Posterior cingulate gyrus (tissue), 11 donors: ENCODE measurements at regions not wholly inside any gene's neighbourhood (a gene's known extent, or its start where the extent isn't known, plus 50 kb on each side); places are given as distances from the start of the nearest gene placed in this dataset.
"Not testable (repeated sequence)": the region's sequence is repeated elsewhere in the genome, so short reads cannot be mapped to it uniquely, and the experiment has no call there.

ENCODE experiments used
- DNase-seq, 10 donors: peaks; one replicate each; pipeline versions ENCODE4 v3.0.0 to v3.0.0-alpha.2; 2020 to 2021; ENCODE audit warnings: mixed read lengths in 3 of 10
- intact Hi-C: fragments of 100-400 bp; cut with DNase I; formaldehyde crosslinking; loops from one replicate; pipeline ENCODE4 v1.15.1; 2023

GRCh38 chr5:33120671-33121070 is 320.1 kb upstream of the TARS1 start:
- DNase-seq: no peak
- intact Hi-C loops: no loop called here

DNA sequence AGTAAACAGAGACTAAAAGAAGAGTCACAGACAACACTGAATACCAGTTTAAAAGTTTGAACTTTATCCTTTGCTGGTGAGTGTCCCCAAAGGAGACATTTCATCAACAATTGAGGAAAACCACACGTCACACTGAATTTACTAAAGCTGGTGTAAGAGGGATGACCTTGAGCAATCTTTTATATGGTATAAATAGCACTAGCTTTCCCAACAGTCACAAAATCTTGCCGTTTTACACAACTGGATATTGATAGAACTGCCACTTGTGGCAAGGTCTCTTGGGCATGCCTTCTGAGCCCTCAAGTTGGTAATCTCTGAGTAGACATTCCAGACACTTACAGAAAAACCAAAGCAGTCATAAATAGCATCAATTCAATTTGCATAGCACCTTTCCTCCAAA is 311.5 kb upstream of the TARS1 start:
- DNase-seq: no peak
- intact Hi-C loops: no loop called here

GRCh38 chr5:33136785-33137184 is 304.0 kb upstream of the TARS1 start:
- intact Hi-C loops: no loop called here
- DNase-seq: no peak

GRCh38 chr5:33138145-33138544 is 302.6 kb upstream of the TARS1 start:
- peak in 1 of 10 donors; percentile 55 for DNase-seq
- intact Hi-C loops: not testable (repeated sequence)

DNA sequence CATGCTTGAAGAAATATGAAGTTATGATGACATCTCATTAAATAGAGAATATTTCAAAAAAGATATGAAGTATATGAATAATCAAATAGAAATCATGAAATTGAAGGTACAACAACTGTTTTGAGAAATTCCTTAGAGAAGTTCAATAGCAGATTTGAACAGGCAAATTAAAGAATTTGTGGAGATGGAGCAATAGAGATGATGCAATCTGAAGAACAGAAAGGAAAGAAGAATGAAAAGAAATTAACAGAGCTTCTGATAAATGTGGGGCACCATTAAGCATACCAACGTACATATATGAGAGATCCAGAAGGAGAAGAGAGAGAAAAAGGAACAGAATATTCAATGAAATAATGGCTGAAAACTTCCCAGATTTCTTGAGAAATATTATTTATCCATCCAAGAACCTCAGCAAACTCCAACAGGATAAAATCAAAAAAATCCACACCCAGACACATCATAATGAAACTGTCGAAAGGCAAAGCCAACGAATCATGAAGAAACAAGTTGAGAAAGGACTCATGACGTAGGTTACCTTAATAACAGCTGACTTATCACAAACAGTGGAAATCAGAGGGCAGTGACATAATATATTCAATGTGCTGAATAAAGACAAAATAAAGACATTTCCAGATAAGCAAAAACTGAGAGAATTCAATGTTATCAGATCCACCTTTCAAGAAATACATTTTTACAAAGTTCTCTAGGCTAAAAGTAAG is 297.2 kb upstream of the TARS1 start:
- intact Hi-C loops: no loop called here
- DNase-seq: no peak

DNA sequence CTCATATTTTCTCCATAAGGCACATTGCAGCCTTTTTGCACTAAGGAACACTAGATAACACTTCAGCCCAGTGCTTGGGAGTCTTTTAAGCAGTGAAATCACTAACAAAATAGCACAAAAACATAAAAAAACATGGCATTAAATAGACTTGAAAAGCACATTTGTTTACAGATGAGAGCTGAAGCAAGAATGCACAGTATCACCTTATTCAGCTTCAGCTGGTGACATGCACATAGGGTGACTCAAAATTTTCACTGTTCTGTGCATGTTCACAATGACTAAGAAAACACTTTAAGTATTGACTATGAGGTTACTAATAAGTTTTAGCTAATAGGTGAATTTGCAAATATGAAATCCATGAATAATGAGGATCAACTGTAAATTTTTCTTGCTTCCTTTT is 293.9 kb upstream of the TARS1 start:
- no peak for DNase-seq
- intact Hi-C loops: no loop called here

GRCh38 chr5:33148076-33148513 is 292.7 kb upstream of the TARS1 start:
- intact Hi-C loops: no loop called here
- no peak for DNase-seq

DNA sequence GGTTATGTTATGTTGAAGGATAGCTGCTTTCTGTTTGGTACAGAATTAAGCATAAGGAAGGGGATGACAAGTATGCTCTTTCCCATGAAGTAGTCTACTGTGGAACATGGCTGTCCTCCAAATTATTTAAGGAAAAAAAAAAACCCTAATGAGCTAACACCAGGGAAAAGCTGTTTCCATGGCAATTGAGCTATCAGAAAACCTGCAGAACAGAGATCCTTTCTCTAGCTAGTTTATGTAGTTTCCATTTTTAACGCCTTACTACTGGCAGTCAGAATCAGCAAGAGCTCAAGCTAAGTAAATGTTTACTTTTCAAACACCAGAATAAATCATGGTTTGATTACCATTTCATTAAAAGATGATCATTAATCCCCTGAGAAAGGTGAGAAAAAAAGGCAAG is 287.4 kb upstream of the TARS1 start:
- intact Hi-C loops: no loop called here
- DNase-seq: no peak

- DNase-seq: no peak
- intact Hi-C loops: no loop called here
Measured at GRCh38 chr5:33153831-33154230, 286.9 kb upstream of the TARS1 start.

- no peak for DNase-seq
- intact Hi-C loops: no loop called here
Measured at GRCh38 chr5:33160871-33161270, 279.9 kb upstream of the TARS1 start.

DNA sequence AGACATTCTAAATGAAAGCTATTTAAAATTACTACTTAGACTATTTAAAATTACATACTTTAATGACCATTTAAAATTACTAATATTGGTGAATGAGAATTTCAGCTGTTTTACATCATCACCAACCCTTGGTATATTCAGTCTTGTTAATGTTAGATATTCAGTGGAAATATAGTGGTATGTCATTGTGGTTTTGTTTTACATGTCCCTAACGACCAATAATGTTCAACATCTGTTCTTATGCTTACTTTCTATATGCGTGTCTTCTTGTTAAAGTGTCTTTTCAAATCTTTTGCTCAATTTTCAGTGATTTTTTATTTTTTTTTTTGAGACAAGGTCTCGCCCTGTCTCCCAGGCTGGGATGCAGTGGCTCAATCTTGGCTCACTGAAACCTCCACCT is 279.3 kb upstream of the TARS1 start:
- DNase-seq: no peak
- intact Hi-C loops: no loop called here

- DNase-seq: peak in 2 of 10 donors; percentile 76 to 81
- intact Hi-C loops: no loop called here
Measured at GRCh38 chr5:33162057-33162456, 278.7 kb upstream of the TARS1 start.

DNA sequence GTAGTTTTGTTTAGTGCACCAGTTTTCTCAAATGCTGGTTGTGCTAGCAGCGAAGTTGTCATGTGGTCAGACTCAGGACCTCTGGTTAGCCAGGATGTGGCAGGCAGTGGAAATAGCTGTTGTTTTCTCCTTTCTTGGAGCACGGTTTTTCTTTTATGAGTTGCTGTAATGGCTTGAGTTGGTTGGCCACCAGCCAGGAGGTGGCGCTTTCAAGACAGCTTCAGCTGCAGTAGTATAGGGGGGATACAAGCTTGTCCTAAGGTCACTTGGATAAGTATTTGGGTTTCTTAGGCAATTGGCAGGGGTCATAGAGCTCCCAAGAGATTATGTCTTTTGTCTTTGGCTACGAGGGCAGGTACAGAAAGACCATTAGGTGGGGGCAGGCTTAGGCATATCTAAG is 274.2 kb upstream of the TARS1 start:
- intact Hi-C loops: no loop called here
- DNase-seq: peak in 1 of 10 donors; percentile 35

DNA sequence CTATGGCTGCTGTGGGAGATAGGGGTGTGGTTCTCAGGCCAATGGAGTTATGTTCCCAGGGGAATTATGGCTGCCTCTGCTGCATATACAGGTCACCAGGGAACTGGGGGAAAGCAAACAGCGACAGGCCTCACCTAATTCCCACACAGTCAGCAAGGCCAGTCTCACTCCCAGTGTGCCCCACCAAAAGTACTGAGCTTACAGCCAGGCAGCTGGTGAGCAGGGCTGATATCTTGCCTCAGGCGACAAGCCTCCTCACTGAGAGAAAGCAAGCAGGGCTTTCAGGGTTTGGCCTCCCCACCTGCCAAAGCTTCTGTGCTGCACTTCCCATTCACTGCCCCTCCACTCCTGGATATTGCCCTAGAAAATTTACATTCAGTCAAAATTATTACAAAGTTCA is 273.8 kb upstream of the TARS1 start:
- DNase-seq: peak in 1 of 10 donors; percentile 36

DNA sequence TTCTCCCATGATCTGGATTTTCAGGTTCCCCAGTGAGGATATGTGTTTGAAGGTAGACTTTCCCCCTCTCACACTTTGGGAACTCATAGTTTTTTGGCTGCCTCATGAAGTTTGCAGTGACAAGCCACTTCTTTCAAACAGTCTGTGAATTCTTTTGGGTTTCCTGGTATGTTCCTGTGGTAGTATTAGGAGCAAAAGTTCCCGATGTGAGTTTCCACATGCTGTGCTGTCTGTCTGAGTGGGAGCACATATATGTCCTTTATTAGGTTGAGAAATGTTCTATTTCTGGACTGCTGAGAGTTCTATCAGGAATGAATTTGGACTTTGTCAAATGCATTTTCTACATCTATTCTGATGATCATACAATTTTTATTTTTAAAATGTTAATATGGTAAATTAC is 273.2 kb upstream of the TARS1 start:
- no peak for DNase-seq
- intact Hi-C loops: no loop called here

More for the DNA sequence above, 273.8 kb upstream of the TARS1 start:
- intact Hi-C loops: no loop called here

GRCh38 chr5:33170411-33170810 is 270.4 kb upstream of the TARS1 start:
- intact Hi-C loops: no loop called here
- no peak for DNase-seq

GRCh38 chr5:33174383-33174782 is 266.4 kb upstream of the TARS1 start:
- intact Hi-C loops: no loop called here
- no peak for DNase-seq

GRCh38 chr5:33179301-33179700 is 261.5 kb upstream of the TARS1 start:
- intact Hi-C loops: no loop called here
- no peak for DNase-seq

- intact Hi-C loops: no loop called here
- no peak for DNase-seq
Measured at GRCh38 chr5:33180900-33181299, 259.9 kb upstream of the TARS1 start.

GRCh38 chr5:33182986-33183385 is 257.8 kb upstream of the TARS1 start:
- intact Hi-C loops: no loop called here
- DNase-seq: no peak

- DNase-seq: no peak
- intact Hi-C loops: no loop called here
Measured at GRCh38 chr5:33184367-33184766, 256.4 kb upstream of the TARS1 start.

DNA sequence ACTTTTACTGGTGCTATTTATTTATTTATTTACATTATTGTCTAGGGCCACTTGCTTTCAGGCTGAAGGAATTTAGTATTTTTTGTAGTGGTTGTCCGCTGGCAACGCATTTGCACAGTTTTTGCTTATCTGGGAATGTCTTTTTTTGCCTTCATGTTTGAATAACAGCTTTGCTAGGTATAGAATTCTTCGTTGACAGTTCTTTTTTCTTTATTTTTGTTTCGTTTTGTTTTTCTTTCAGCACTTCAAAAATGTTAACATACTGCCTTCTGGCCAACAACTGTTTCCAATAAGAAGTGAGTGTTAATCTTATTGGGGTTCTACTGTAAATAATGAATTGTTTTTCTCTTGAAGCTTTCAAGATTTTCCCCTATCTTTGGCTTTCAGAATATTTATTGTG is 252.7 kb upstream of the TARS1 start:
- DNase-seq: no peak
- intact Hi-C loops: no loop called here

DNA sequence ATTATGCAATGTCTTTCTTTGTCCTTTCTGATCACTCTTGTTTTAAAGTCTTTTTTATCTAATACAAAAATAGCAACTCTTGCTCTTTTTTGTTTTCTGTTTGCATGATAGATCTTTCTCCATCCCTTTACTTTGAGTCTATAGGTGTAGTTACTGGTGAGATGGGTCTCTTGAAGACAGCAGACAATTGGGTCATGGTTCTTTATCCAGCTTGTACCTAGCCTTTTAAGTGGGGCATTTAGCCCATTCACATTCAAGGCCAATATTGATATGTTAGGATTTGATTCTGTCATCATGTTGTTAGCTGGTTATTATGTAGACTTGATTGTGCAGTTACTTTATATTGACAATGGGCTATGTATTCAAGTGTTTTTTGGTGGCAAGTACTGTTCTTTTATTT is 245.9 kb upstream of the TARS1 start:
- intact Hi-C loops: no loop called here

More for the DNA sequence above, 245.9 kb upstream of the TARS1 start:
- DNase-seq: no peak
